Epithelial cell of proximal tubule (primary cell): ENCODE measurements at regions not wholly inside any gene's neighbourhood (a gene's known extent, or its start where the extent isn't known, plus 50 kb on each side); places are given as distances from the start of the nearest gene placed in this dataset.

Experiments
- DNase-seq: peaks from one replicate; pipeline ENCODE4 v3.0.0-alpha.2; 2011; ENCODE audit warnings: low read depth
- H3K4me3 ChIP-seq: 2 replicates; pipeline ENCODE4 v1.5.1; 2011; ENCODE audit warnings: low read depth, mild to moderate bottlenecking, low read length
- CTCF ChIP-seq: conservative IDR thresholded peaks from 2 replicates; pipeline ENCODE4 v1.5.1; 2012; ENCODE audit warnings: low read depth, mild to moderate bottlenecking, low read length

- H3K4me3 ChIP-seq: no peak overlapping the region
- no peak for TF ChIP-seq CTCF
- no peak for DNase-seq
Measured at GRCh38 chr2:16404146-16404545, 261.5 kb downstream of the CYRIA start.

GRCh38 chr2:16402891-16403290, 262.7 kb downstream of the CYRIA start:
- no peak for DNase-seq
- no peak overlapping the region for H3K4me3 ChIP-seq
- no peak for TF ChIP-seq CTCF

- DNase-seq: no peak
- TF ChIP-seq CTCF: no peak
- H3K4me3 ChIP-seq: no peak overlapping the region
Measured at GRCh38 chr2:16401761-16402300, 263.8 kb downstream of the CYRIA start.

- no peak overlapping the region for H3K4me3 ChIP-seq
- no peak for DNase-seq
- TF ChIP-seq CTCF: no peak
Measured at GRCh38 chr2:16400127-16400623, 265.5 kb downstream of the CYRIA start.

- TF ChIP-seq CTCF: no peak
- no peak for DNase-seq
- no peak overlapping the region for H3K4me3 ChIP-seq
Measured at GRCh38 chr2:16398486-16399043, 267.1 kb downstream of the CYRIA start.

- no peak for TF ChIP-seq CTCF
- no peak overlapping the region for H3K4me3 ChIP-seq
- no peak for DNase-seq
Measured at GRCh38 chr2:16397681-16398475, 267.8 kb downstream of the CYRIA start.
